ENCODE measurements at regions not wholly inside any gene's neighbourhood (a gene's known extent, or its start where the extent isn't known, plus 50 kb on each side); places are given as distances from the start of the nearest gene placed in this dataset.

GRCh38 chr18:6498289-6498856 is 83.7 kb upstream of the L3MBTL4 start:
- no peaks in the 10 kb centered on the region for H3K36me3 ChIP-seq (ENCODE audit: insufficient read depth, low read length)
- no peaks in the 10 kb centered on the region for H3F3A ChIP-seq (ENCODE audit: insufficient read depth, low read length, poor library complexity, severe bottlenecking)
- no peak overlapping the region for H3K9ac ChIP-seq (ENCODE audit: low read length)
- H3K9me3 ChIP-seq (ENCODE audit: low read length): no peaks in the 10 kb centered on the region
- H3K79me2 ChIP-seq (replicated peaks; ENCODE audit: insufficient read depth, low read length): no peaks in the 10 kb centered on the region
- no peak overlapping the region for H3K27ac ChIP-seq (ENCODE audit: low read length)
- H3K4me3 ChIP-seq (ENCODE audit: low read length): no peak overlapping the region
- H3K9me2 ChIP-seq (ENCODE audit: insufficient read depth, low read length): no peaks in the 10 kb centered on the region
- TF ChIP-seq MXI1 (conservative IDR thresholded peaks at IDR 0.05; ENCODE audit: poor library complexity, severe bottlenecking) (no peak), RAD21 (conservative IDR thresholded peaks at IDR 0.05) (no peak), SMC3 (conservative IDR thresholded peaks at IDR 0.05; ENCODE audit: poor library complexity) (no peak), REST (IDR thresholded peaks at IDR 0.05; ENCODE audit: borderline replicate concordance) (no peak), EP300 (conservative IDR thresholded peaks at IDR 0.05; ENCODE audit: poor library complexity, severe bottlenecking) (no peak), CTCF (IDR thresholded peaks at IDR 0.05; ENCODE audit: poor library complexity, severe bottlenecking) (no peak), TAF1 (IDR thresholded peaks at IDR 0.05; ENCODE audit: low read depth) (no peak), EZH2 (IDR thresholded peaks at IDR 0.05; ENCODE audit: borderline replicate concordance, insufficient read depth, low read length, poor library complexity, severe bottlenecking) (no peak), POLR2AphosphoS5 (IDR thresholded peaks at IDR 0.05) (no peak)
- no peaks in the 10 kb centered on the region for H3K27me3 ChIP-seq (ENCODE audit: insufficient read depth, low read depth, low read length)
- H2AFZ ChIP-seq (ENCODE audit: low read depth, low read length): no peak overlapping the region
- H3K4me2 ChIP-seq (ENCODE audit: low read length): no peak overlapping the region
- no peaks in the 10 kb centered on the region for H4K20me1 ChIP-seq (ENCODE audit: insufficient read depth)

- H3K9ac ChIP-seq (ENCODE audit: low read length): no peak overlapping the region
- TF ChIP-seq TAF1 (IDR thresholded peaks at IDR 0.05; ENCODE audit: low read depth) (no peak), REST (IDR thresholded peaks at IDR 0.05; ENCODE audit: borderline replicate concordance) (no peak), EP300 (conservative IDR thresholded peaks at IDR 0.05; ENCODE audit: poor library complexity, severe bottlenecking) (no peak), SMC3 (conservative IDR thresholded peaks at IDR 0.05; ENCODE audit: poor library complexity) (no peak), POLR2AphosphoS5 (IDR thresholded peaks at IDR 0.05) (no peak), MXI1 (conservative IDR thresholded peaks at IDR 0.05; ENCODE audit: poor library complexity, severe bottlenecking) (no peak), RAD21 (conservative IDR thresholded peaks at IDR 0.05) (no peak), CTCF (IDR thresholded peaks at IDR 0.05; ENCODE audit: poor library complexity, severe bottlenecking) (no peak)
- no peaks in the 10 kb centered on the region for H3K79me2 ChIP-seq (replicated peaks; ENCODE audit: insufficient read depth, low read length)
- H3K36me3 ChIP-seq (ENCODE audit: insufficient read depth, low read length): no peaks in the 10 kb centered on the region
- no peak overlapping the region for H2AFZ ChIP-seq (ENCODE audit: low read depth, low read length)
- no peak overlapping the region for H3K27ac ChIP-seq (ENCODE audit: low read length)
- no peaks in the 10 kb centered on the region for H3K27me3 ChIP-seq (ENCODE audit: insufficient read depth, low read depth, low read length)
- no peaks in the 10 kb centered on the region for H3F3A ChIP-seq (ENCODE audit: insufficient read depth, low read length, poor library complexity, severe bottlenecking)
- H3K4me3 ChIP-seq (ENCODE audit: low read length): no peak overlapping the region
- no peaks in the 10 kb centered on the region for H3K9me2 ChIP-seq (ENCODE audit: insufficient read depth, low read length)
- no peaks in the 10 kb centered on the region for H3K9me3 ChIP-seq (ENCODE audit: low read length)
- no peaks in the 10 kb centered on the region for H4K20me1 ChIP-seq (ENCODE audit: insufficient read depth)
- no peak overlapping the region for H3K4me2 ChIP-seq (ENCODE audit: low read length)
These were observed 90.1 kb upstream of the L3MBTL4 start for GRCh38 chr18:6504605-6505497.

All from neural cell (in vitro differentiated cells).